ENCODE measurements at regions not wholly inside any gene's neighbourhood (a gene's known extent, or its start where the extent isn't known, plus 50 kb on each side); places are given as distances from the start of the nearest gene placed in this dataset.
A peak's percentile ranks its signal among the peaks of the same experiment; 100 is the strongest.

GRCh38 chr2:8157621-8158430 lies 524.0 kb upstream of the ID2 start:
- no peak for TF ChIP-seq CTCF (IDR thresholded peaks at IDR 0.05; ENCODE audit: control extremely low read depth, extremely low read depth, low read depth, missing control alignments)
- no peak for DNase-seq (ENCODE audit: extremely low spot score)
- CTCF ChIA-PET = interaction anchor here (1.0 to 1.1 kb wide), 2 partner anchors 8 to 13 kb away, joined by 3 to 4 read pairs; no protein-coding TSS in a partner anchor
- POLR2A ChIA-PET = no interaction called here

DNA sequence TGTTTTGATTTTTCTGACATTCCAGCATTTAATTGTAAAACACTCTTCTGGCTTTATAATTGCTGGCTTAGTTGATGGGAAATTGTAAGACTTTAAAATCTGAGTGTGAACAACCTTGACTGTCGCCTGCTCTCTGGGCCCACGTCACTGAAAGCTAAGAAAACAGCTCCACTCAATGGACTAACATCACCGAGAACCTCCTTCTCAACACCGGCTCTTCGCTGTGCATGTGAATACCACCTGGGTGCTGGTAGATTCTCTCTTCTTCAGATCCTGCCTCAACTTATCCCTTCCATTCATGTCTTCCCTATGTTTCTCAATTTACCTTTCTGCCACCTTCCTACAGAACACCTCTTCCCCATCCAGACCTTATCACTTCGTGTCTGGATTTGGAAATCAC lies 523.1 kb upstream of the ID2 start:
- no peak for TF ChIP-seq CTCF (IDR thresholded peaks at IDR 0.05; ENCODE audit: control extremely low read depth, extremely low read depth, low read depth, missing control alignments)
- no peak for DNase-seq (ENCODE audit: extremely low spot score)
- ChIA-PET CTCF (interaction anchor here (1.0 to 1.1 kb wide), 2 partner anchors 9 to 12 kb away, joined by 3 to 4 read pairs; no protein-coding TSS in a partner anchor), POLR2A (no interaction called here)

DNA sequence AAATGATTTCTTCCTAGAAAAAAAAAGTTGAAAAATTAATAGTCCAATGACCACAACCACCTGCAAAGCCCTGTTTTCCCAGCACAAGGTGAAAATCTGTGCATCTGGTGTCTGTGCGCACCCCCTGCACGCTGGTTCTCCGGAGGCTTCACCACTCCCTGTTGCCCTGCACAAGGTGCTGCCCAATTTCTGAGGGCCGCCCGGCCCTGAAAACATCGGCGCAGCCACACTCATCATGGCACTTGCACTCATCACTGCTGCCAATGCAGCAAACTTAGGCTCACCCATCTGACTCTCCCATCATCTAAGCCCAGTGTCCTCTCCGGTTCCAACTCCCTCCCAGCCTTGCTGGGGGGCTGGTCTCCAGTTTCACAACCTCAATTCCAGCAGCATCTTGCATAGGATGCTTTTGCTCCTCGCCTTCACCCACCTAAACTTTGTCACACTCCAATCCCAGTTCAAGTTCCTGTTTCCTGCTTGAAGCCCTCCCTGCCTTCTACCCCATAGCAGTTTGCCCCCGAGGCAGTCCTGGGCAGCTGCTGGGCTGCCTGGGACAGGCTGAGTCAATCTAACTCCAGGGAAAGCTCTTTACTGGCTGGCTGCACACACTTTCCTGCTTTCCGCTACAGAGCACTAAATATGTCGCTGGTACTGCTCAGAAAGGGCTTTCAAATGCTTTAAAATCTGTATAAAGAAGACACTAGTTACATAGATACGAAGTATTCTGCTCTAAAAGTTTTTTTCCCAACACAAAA lies 522.5 kb upstream of the ID2 start:
- TF ChIP-seq CTCF (IDR thresholded peaks at IDR 0.05; ENCODE audit: control extremely low read depth, extremely low read depth, low read depth, missing control alignments) = no peak
- POLR2A ChIA-PET = no interaction called here
- CTCF ChIA-PET = interaction anchor here (0.8 to 1.0 kb wide), 3 partner anchors 11 to 22 kb away, joined by 3 to 5 read pairs (median 3); no protein-coding TSS in a partner anchor
- DNase-seq (ENCODE audit: extremely low spot score) = no peak

GRCh38 chr2:8159966-8160603 lies 521.8 kb upstream of the ID2 start:
- CTCF ChIA-PET = interaction anchor here (0.8 to 1.2 kb wide), 4 partner anchors 10 to 33 kb away, joined by 3 to 5 read pairs (median 3); no protein-coding TSS in a partner anchor
- POLR2A ChIA-PET = no interaction called here

GRCh38 chr2:8160959-8161358 lies 520.9 kb upstream of the ID2 start:
- no peak for DNase-seq (ENCODE audit: extremely low spot score)
- CTCF ChIA-PET = interaction anchor here (1.2 kb wide), 1 partner anchor 32 kb away, joined by 3 read pairs; no protein-coding TSS in a partner anchor
- POLR2A ChIA-PET = no interaction called here
- TF ChIP-seq CTCF (IDR thresholded peaks at IDR 0.05; ENCODE audit: control extremely low read depth, extremely low read depth, low read depth, missing control alignments) = no peak

More at GRCh38 chr2:8159966-8160603, 521.8 kb upstream of the ID2 start:
- peak; percentile 57 for DNase-seq (ENCODE audit: extremely low spot score)
- TF ChIP-seq CTCF (IDR thresholded peaks at IDR 0.05; ENCODE audit: control extremely low read depth, extremely low read depth, low read depth, missing control alignments) = no peak

- CTCF ChIA-PET = interaction anchor here (1.0 kb wide), 1 partner anchor 8 kb away, joined by 3 read pairs; no protein-coding TSS in a partner anchor
- DNase-seq (ENCODE audit: extremely low spot score) = no peak
- no peak for TF ChIP-seq CTCF (IDR thresholded peaks at IDR 0.05; ENCODE audit: control extremely low read depth, extremely low read depth, low read depth, missing control alignments)
- POLR2A ChIA-PET = no interaction called here
Measured at GRCh38 chr2:8162552-8162951, 519.3 kb upstream of the ID2 start.
